B cell (primary cell): ENCODE measurements at regions not wholly inside any gene's neighbourhood (a gene's known extent, or its start where the extent isn't known, plus 50 kb on each side); places are given as distances from the start of the nearest gene placed in this dataset.

Experiments used
- ATAC-seq: fragments of 200-7000 bp; cut with Tn5 transposase; one replicate; pipeline ENCODE4 v1.10.0; 2021; ENCODE audit warnings: low read depth, mild to moderate bottlenecking, moderate number of reproducible peaks, moderate library complexity
- CTCF ChIA-PET: fragments of 350-600 bp; sonication (Branson Sonifier 250); formaldehyde crosslinking; loops from one replicate; lab custom pipeline; 2021; ENCODE audit warnings: antibody characterized with exemption, inconsistent platforms; lab: Charles Lee
- POLR2A ChIA-PET: fragments of 350-600 bp; sonication (Branson Sonifier 250); formaldehyde crosslinking; loops from one replicate; lab custom pipeline; 2021; ENCODE audit warnings: antibody characterized with exemption; lab: Charles Lee
- DNase-seq: peaks from one replicate; pipeline ENCODE4 v3.0.0; 2013
- H2AFZ ChIP-seq: 2 replicates; pipeline ENCODE4 v1.6.1; 2012; ENCODE audit warnings: mild to moderate bottlenecking, low read depth, low read length; ENCODE audit not compliant: insufficient read depth, poor library complexity, severe bottlenecking
- H3K27ac ChIP-seq, 2 donors: 1 replicate in 1 of 2; 2 replicates in 1 of 2; pipeline ENCODE4 v1.5.1; 2012 to 2013; ENCODE audit warnings: low read length in 2 of 2, mild to moderate bottlenecking in 2 of 2, moderate library complexity in 1 of 2
- H3K27me3 ChIP-seq, 4 experiments: fragments of 200-600 bp in 1 of 4; sonication (generic) in 1 of 4; replicated peaks in 1 of 4; 1 replicate in 2 of 4; 2 replicates in 2 of 4; pipeline versions ENCODE4 v1.6.1 to v1.7.0; 2013 to 2016; ENCODE audit warnings: low read length in 3 of 4, mild to moderate bottlenecking in 2 of 4, mixed read lengths in 1 of 4, moderate library complexity in 1 of 4; ENCODE audit not compliant: insufficient read depth in 4 of 4, control insufficient read depth in 3 of 4; ENCODE audit errors: control extremely low read depth in 1 of 4
- H3K36me3 ChIP-seq, 2 experiments: replicated peaks in 1 of 2; 1 replicate in 1 of 2; 2 replicates in 1 of 2; pipeline versions ENCODE4 v1.6.1 to v1.7.1; 2013; ENCODE audit warnings: low read length in 1 of 2; ENCODE audit not compliant: insufficient read depth in 2 of 2, control insufficient read depth in 1 of 2; ENCODE audit errors: control extremely low read depth in 1 of 2, extremely low read depth in 1 of 2
- H3K4me1 ChIP-seq, 2 donors: fragments of 200-600 bp in 1 of 2; sonication (generic) in 1 of 2; 1 replicate in 1 of 2; 2 replicates in 1 of 2; pipeline versions ENCODE4 v1.5.1 to v1.6.1; 2013 to 2017; ENCODE audit warnings: low read length in 2 of 2; ENCODE audit not compliant: control insufficient read depth in 2 of 2, insufficient read depth in 2 of 2
- H3K4me2 ChIP-seq: replicated peaks from 2 replicates; pipeline ENCODE3; 2012; ENCODE audit warnings: mild to moderate bottlenecking, low read depth, low read length; ENCODE audit not compliant: poor library complexity, severe bottlenecking
- H3K4me3 ChIP-seq, 5 experiments: fragments of 200-600 bp in 1 of 5; sonication (generic) in 1 of 5; 1 replicate in 3 of 5; 2 replicates in 2 of 5; pipeline versions ENCODE4 v1.5.1 to v1.7.0; 2011 to 2016; ENCODE audit warnings: low read length in 4 of 5, mild to moderate bottlenecking in 4 of 5, low read depth in 2 of 5, control low read depth in 1 of 5, moderate library complexity in 1 of 5; ENCODE audit not compliant: insufficient read depth in 1 of 5; ENCODE audit errors: control extremely low read depth in 1 of 5, extremely low read depth in 1 of 5
- H3K79me2 ChIP-seq: fragments of 200-600 bp; sonication (generic); one replicate; pipeline ENCODE4 v1.6.0; 2016; ENCODE audit warnings: low read length; ENCODE audit not compliant: control insufficient read depth, insufficient read depth
- H3K9ac ChIP-seq: fragments of 200-600 bp; sonication (generic); 2 replicates; pipeline ENCODE4 v1.6.1; 2017; ENCODE audit warnings: mild to moderate bottlenecking, low read length, moderate library complexity
- H3K9me3 ChIP-seq, 3 donors: one replicate each; pipeline versions ENCODE4 v1.6.1 to v1.7.1; 2013; ENCODE audit warnings: low read length in 2 of 3; ENCODE audit not compliant: control insufficient read depth in 2 of 3, insufficient read depth in 1 of 3; ENCODE audit errors: control extremely low read depth in 1 of 3
- H4K20me1 ChIP-seq: 2 replicates; pipeline ENCODE4 v1.6.0; 2012; ENCODE audit warnings: mild to moderate bottlenecking, low read length; ENCODE audit not compliant: insufficient read depth, control insufficient read depth, poor library complexity, severe bottlenecking
- H3K27ac Mint-ChIP-seq: one replicate; pipeline ENCODE4 v1.8.0; 2021; ENCODE audit warnings: mixed read lengths
- H3K27me3 Mint-ChIP-seq: one replicate; pipeline ENCODE4 v1.8.0; 2021; ENCODE audit warnings: mixed read lengths
- H3K4me1 Mint-ChIP-seq: one replicate; pipeline ENCODE4 v1.8.0; 2021; ENCODE audit warnings: mixed read lengths
- H3K4me3 Mint-ChIP-seq: one replicate; pipeline ENCODE4 v1.8.0; 2021; ENCODE audit warnings: mixed read lengths
- H3K9me3 Mint-ChIP-seq: one replicate; pipeline ENCODE4 v1.8.0; 2022; ENCODE audit warnings: mixed read lengths; ENCODE audit not compliant: insufficient read depth
- EZH2 ChIP-seq: IDR thresholded peaks from 2 replicates; pipeline ENCODE4 v1.6.1; 2012; ENCODE audit warnings: borderline replicate concordance, low read depth, mild to moderate bottlenecking, moderate library complexity, low read length; ENCODE audit not compliant: insufficient read depth, poor library complexity, severe bottlenecking
- WGBS: methylation state at CpG from one replicate; pipeline ENCODE4 v1.1.5; 2013; ENCODE audit warnings: missing lambda C conversion rate; ENCODE audit not compliant: insufficient coverage; 5-methylcytosine and 5-hydroxymethylcytosine counted together
- intact Hi-C: fragments of 100-400 bp; cut with micrococcal nuclease; formaldehyde crosslinking; loops from one replicate; pipeline ENCODE4 v1.10.0; 2022
- TF ChIP-seq, protein P1 (sequence below): fragments of 200-600 bp; IDR thresholded peaks from one replicate; pipeline ENCODE4 v1.8.0; 2022; ENCODE audit warnings: antibody characterized with exemption, mild to moderate bottlenecking

DNA sequence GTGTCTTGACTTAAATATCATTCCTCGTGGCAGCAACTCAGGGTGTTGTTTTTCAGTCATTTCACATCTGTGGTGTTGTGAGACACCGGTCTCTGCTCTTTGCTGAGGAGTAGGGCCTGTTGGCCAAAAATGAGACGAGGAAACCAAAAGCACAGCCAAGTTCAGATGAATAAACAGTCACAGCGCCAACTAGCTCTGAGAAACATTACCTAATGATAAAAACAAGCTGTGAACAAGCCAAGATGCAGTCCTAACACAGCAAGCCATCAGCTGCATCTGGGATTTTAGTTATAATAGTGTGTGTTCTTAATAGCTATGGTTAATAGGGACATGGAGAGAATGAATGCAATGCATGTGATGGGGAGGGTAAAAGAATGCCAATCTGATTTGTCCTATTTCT, 843.4 kb upstream of the DPPA4 start:
- no peaks in the 10 kb centered on the region for H3K4me1 Mint-ChIP-seq
- Histone ChIP-seq H3K27me3 (no peaks in the 10 kb centered on the region), H3K4me1 (no peaks in the 10 kb centered on the region), H3K4me3 (no peak overlapping the region), H3K36me3 (no peaks in the 10 kb centered on the region), H3K4me2 (no peak overlapping the region), H3K27ac (no peak overlapping the region), H3K9me3 (no peaks in the 10 kb centered on the region), H4K20me1 (no peaks in the 10 kb centered on the region), H3K79me2 (no peaks in the 10 kb centered on the region), H3K9ac (no peak overlapping the region), H2AFZ (no peak overlapping the region)
- ChIA-PET POLR2A (no interaction called here), CTCF (no interaction called here)
- H3K27me3 Mint-ChIP-seq: no peaks in the 10 kb centered on the region
- no peak for TF ChIP-seq EZH2
- TF ChIP-seq, protein P1, sequence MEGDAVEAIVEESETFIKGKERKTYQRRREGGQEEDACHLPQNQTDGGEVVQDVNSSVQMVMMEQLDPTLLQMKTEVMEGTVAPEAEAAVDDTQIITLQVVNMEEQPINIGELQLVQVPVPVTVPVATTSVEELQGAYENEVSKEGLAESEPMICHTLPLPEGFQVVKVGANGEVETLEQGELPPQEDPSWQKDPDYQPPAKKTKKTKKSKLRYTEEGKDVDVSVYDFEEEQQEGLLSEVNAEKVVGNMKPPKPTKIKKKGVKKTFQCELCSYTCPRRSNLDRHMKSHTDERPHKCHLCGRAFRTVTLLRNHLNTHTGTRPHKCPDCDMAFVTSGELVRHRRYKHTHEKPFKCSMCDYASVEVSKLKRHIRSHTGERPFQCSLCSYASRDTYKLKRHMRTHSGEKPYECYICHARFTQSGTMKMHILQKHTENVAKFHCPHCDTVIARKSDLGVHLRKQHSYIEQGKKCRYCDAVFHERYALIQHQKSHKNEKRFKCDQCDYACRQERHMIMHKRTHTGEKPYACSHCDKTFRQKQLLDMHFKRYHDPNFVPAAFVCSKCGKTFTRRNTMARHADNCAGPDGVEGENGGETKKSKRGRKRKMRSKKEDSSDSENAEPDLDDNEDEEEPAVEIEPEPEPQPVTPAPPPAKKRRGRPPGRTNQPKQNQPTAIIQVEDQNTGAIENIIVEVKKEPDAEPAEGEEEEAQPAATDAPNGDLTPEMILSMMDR: no peak
- intact Hi-C loops: no loop called here
- no peak for DNase-seq
- ATAC-seq: no peak
- 73% methylated on average over 3 of the region's 4 CpGs for WGBS
- no peaks in the 10 kb centered on the region for H3K9me3 Mint-ChIP-seq
- H3K4me3 Mint-ChIP-seq: no peak overlapping the region
- no peak overlapping the region for H3K27ac Mint-ChIP-seq

- no peaks in the 10 kb centered on the region for H3K36me3 ChIP-seq
- no peaks in the 10 kb centered on the region for H3K27me3 ChIP-seq
- intact Hi-C loops: no loop called here
- H3K9ac ChIP-seq: no peak overlapping the region
- H3K4me3 ChIP-seq: no peak overlapping the region
- no peak overlapping the region for H2AFZ ChIP-seq
- no peaks in the 10 kb centered on the region for H3K9me3 ChIP-seq
- no peak for ATAC-seq
- H4K20me1 ChIP-seq: no peaks in the 10 kb centered on the region
- Mint-ChIP-seq H3K9me3 (no peaks in the 10 kb centered on the region), H3K4me3 (no peak overlapping the region), H3K27ac (no peak overlapping the region), H3K4me1 (no peaks in the 10 kb centered on the region), H3K27me3 (no peaks in the 10 kb centered on the region)
- H3K4me2 ChIP-seq: no peak overlapping the region
- ChIA-PET CTCF (no interaction called here), POLR2A (no interaction called here)
- no CpG with 5 or more reads among the region's 3 CpGs for WGBS
- no peaks in the 10 kb centered on the region for H3K4me1 ChIP-seq
- H3K27ac ChIP-seq: no peak overlapping the region
- no peak for DNase-seq
- H3K79me2 ChIP-seq: no peaks in the 10 kb centered on the region
- TF ChIP-seq, protein P1: no peak
- TF ChIP-seq EZH2: no peak
Observed at GRCh38 chr3:110181226-110181625, 843.9 kb upstream of the DPPA4 start.
